Fibroblast of pulmonary artery (primary cell): ENCODE measurements at regions not wholly inside any gene's neighbourhood (a gene's known extent, or its start where the extent isn't known, plus 50 kb on each side); places are given as distances from the start of the nearest gene placed in this dataset.

ENCODE experiments used
- DNase-seq: peaks from one replicate; pipeline ENCODE4 v3.0.0-alpha.2; 2010; ENCODE audit warnings: low read depth
- H3K4me3 ChIP-seq: replicated peaks from 2 replicates; pipeline ENCODE4 v1.5.1; 2011; ENCODE audit warnings: low read depth, mild to moderate bottlenecking, control low read depth, low read length, moderate library complexity
- TF ChIP-seq, protein P1 (sequence below): IDR thresholded peaks from 2 replicates; pipeline ENCODE4 v1.5.1; 2011; ENCODE audit warnings: mild to moderate bottlenecking, control low read depth, low read length, inconsistent platforms; ENCODE audit errors: missing control alignments

DNA sequence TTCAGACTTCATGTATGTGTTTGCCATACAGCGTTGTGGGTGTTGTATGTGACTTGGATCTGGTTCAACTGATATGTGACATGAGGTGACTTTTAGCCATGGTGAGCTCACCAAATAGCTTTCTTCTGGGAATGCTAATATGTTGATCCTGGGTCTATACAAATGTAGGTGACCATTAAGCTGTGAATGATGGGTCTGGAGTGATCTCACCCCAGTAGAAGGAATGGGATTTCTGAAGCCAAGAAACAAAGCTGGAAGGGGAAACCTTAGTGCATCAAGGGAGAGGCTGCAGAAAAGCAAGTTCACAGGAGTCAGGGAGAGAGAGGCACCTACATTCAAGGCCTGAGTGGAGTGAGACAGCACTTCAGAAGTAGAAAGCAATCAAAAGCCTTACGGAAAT is 421.0 kb upstream of the THRB start:
- no peak overlapping the region for H3K4me3 ChIP-seq

DNA sequence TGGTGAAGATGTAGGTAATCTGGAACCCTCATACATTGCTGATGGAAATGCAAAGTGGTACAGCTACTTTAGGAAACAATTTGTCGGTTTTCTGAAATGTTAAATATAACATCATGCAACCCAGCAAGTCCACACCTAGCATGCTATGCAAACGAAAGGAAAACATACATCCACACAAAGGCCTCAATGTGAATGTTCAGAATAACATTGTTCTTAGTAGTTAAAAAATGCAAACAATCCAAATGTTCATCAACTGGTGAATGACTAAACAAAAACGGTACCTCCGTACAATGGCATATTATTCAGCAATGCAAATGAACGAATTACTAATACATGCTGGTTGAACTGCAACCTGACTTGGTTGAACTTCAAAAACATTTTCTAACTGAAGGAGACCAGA is 423.3 kb upstream of the THRB start:
- no peak for DNase-seq
- TF ChIP-seq, protein P1, sequence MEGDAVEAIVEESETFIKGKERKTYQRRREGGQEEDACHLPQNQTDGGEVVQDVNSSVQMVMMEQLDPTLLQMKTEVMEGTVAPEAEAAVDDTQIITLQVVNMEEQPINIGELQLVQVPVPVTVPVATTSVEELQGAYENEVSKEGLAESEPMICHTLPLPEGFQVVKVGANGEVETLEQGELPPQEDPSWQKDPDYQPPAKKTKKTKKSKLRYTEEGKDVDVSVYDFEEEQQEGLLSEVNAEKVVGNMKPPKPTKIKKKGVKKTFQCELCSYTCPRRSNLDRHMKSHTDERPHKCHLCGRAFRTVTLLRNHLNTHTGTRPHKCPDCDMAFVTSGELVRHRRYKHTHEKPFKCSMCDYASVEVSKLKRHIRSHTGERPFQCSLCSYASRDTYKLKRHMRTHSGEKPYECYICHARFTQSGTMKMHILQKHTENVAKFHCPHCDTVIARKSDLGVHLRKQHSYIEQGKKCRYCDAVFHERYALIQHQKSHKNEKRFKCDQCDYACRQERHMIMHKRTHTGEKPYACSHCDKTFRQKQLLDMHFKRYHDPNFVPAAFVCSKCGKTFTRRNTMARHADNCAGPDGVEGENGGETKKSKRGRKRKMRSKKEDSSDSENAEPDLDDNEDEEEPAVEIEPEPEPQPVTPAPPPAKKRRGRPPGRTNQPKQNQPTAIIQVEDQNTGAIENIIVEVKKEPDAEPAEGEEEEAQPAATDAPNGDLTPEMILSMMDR = no peak

More for the DNA sequence above, 421.0 kb upstream of the THRB start:
- TF ChIP-seq, protein P1 = no peak
- DNase-seq = no peak

DNA sequence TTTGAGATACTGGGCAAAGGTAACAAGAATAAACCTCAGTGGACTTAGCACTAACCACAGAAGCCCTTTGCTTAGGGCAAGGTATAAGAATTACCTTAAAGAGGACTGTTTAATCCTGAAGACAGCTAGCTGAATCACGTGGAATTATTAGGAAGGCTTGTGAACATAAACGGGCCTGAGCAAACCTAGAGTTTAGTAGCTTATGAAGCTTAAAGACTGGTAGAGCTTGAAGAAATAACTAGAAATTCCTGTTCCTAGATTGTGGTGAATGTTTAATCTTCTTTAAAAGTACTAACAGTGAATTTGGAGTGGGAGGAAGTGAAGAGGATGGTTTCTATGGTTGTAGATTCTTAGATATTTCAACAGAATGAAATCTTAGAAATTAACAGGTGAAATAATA is 428.9 kb upstream of the THRB start:
- DNase-seq = no peak
- H3K4me3 ChIP-seq = no peak overlapping the region
- TF ChIP-seq, protein P1 = no peak

More for the DNA sequence above, 423.3 kb upstream of the THRB start:
- H3K4me3 ChIP-seq = no peak overlapping the region

DNA sequence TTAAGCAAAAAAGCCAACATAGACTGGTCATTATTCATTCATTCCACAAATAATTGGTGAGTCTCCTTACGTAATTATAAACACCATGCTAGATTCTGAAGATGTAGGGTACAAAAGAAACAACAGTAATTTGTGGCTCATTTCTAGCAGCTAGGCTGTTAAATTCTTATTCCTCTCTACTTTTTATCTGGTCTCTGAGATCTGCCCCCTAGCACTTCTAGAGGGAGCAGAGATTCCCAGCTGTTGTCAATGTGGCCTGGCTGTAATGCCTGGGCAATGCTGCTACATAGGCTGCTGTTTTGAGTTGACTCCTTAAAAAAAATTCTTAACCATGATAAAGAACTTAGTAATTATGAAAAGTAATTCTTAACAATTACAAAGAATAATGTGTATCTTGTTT is 434.9 kb upstream of the THRB start:
- no peak for DNase-seq
- TF ChIP-seq, protein P1 = no peak
- H3K4me3 ChIP-seq = no peak overlapping the region

DNA sequence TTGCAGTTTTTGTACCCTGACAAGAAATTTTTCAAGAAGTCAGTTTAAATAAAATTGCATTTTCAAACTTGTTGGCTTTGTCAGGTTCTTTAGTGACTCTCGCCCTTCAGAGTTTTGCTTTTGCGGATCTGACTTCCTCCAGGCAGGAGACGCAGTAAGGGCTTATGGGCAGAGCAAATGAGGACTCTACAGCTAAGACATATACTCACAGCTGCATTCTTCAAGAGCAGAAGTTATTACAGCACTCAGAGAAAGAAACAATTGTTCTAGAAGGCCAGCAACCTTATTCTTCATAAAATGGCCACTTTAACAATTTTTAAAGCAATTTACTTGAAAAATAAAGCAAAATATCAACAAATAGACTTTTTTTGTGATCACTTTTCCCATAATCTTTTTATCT is 438.8 kb upstream of the THRB start:
- H3K4me3 ChIP-seq = no peak overlapping the region
- DNase-seq = no peak
- TF ChIP-seq, protein P1 = no peak

DNA sequence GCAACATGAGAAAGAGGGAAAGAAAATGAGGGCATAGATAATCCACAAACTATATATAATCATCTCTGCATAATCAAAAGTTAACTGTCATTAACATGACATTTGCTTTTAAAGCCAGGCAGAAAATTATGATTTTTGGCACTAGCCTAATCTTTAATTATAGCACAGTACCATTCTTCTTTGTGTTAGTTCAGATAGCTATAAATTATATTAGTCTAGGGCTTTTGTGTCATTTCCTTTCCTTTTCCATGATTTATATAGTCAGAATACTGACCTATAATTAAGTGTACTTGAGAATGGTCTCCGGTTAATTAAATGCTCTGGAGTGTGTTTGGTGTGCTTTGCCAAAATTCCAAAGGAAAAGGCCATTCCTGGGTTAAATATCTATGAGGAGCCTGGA is 441.9 kb upstream of the THRB start:
- TF ChIP-seq, protein P1 = no peak
- no peak overlapping the region for H3K4me3 ChIP-seq

DNA sequence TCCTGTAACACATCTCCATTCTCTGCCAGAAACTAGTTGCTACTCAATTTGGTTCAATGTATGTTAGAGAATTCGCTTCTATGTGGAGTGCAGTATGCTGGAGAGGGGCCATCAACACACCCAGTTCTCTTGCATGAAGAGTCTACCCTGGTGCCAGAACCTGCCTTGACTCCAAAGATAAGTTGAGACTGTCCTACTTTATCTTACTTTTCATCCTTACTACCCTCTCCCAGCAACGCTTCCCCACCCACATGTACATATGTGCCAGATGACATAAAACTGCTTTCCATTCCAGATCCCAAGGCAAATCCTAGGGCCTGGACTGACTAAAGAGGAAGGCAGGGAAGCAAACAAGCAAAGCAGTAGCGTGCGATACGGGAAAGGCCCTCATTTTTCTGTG is 442.6 kb upstream of the THRB start:
- DNase-seq = no peak
- TF ChIP-seq, protein P1 = no peak
- H3K4me3 ChIP-seq = no peak overlapping the region

More for the DNA sequence above, 441.9 kb upstream of the THRB start:
- no peak for DNase-seq
